Neuronal stem cell (in vitro differentiated cells): ENCODE measurements at regions not wholly inside any gene's neighbourhood (a gene's known extent, or its start where the extent isn't known, plus 50 kb on each side); places are given as distances from the start of the nearest gene placed in this dataset.

Source experiments
- DNase-seq: peaks from one replicate; pipeline ENCODE4 v3.0.0-alpha.2; 2013; ENCODE audit warnings: low spot score
- H2AFZ ChIP-seq: one replicate; pipeline ENCODE4 v1.6.1; 2013; ENCODE audit warnings: mild to moderate bottlenecking, low read length, inconsistent platforms
- H2AK5ac ChIP-seq: 2 replicates; pipeline ENCODE4 v1.6.1; 2013; ENCODE audit warnings: low read depth, mild to moderate bottlenecking, inconsistent platforms, low read length, moderate library complexity, mixed read lengths
- H2BK120ac ChIP-seq: 2 replicates; pipeline ENCODE4 v1.6.1; 2013; ENCODE audit warnings: low read depth, mild to moderate bottlenecking, inconsistent platforms, low read length, moderate library complexity, mixed read lengths
- H2BK12ac ChIP-seq: one replicate; pipeline ENCODE4 v1.6.1; 2013; ENCODE audit warnings: low read length, inconsistent platforms
- H2BK15ac ChIP-seq: 2 replicates; pipeline ENCODE4 v1.6.1; 2013; ENCODE audit warnings: mild to moderate bottlenecking, low read length, inconsistent platforms, mixed read lengths
- H2BK5ac ChIP-seq: one replicate; pipeline ENCODE4 v1.6.1; 2013; ENCODE audit warnings: inconsistent platforms, mild to moderate bottlenecking, low read length, moderate library complexity
- H3K14ac ChIP-seq: one replicate; pipeline ENCODE4 v1.6.1; 2013; ENCODE audit warnings: low read length, inconsistent platforms
- H3K18ac ChIP-seq: 2 replicates; pipeline ENCODE4 v1.6.1; 2013; ENCODE audit warnings: low read length, inconsistent platforms
- H3K23ac ChIP-seq: 2 replicates; pipeline ENCODE4 v1.6.1; 2013; ENCODE audit warnings: low read depth, mild to moderate bottlenecking, mixed read lengths, low read length, inconsistent platforms; ENCODE audit not compliant: poor library complexity
- H3K27ac ChIP-seq: replicated peaks from 3 replicates; pipeline ENCODE4 v1.5.1; 2013; ENCODE audit warnings: low read length, inconsistent platforms
- H3K27me3 ChIP-seq, 3 experiments: 2 replicates each; pipeline ENCODE4 v1.6.1; 2013; ENCODE audit warnings: low read length in 3 of 3, mild to moderate bottlenecking in 2 of 3, inconsistent platforms in 1 of 3, low read depth in 1 of 3, mixed read lengths in 1 of 3, moderate library complexity in 1 of 3; ENCODE audit not compliant: control insufficient read depth in 3 of 3, insufficient read depth in 3 of 3
- H3K36me3 ChIP-seq, 2 donors: replicated peaks in 1 of 2; 2 replicates each; pipeline ENCODE4 v1.6.1; 2013; ENCODE audit warnings: low read length in 2 of 2; ENCODE audit not compliant: control insufficient read depth in 2 of 2, insufficient read depth in 2 of 2
- H3K4ac ChIP-seq: 2 replicates; pipeline ENCODE4 v1.6.1; 2013; ENCODE audit warnings: inconsistent platforms, mild to moderate bottlenecking, low read length, moderate library complexity
- H3K4me1 ChIP-seq, 2 donors: 1 replicate in 1 of 2; 2 replicates in 1 of 2; pipeline ENCODE4 v1.6.1; 2013; ENCODE audit warnings: low read length in 2 of 2, low read depth in 1 of 2; ENCODE audit not compliant: control insufficient read depth in 2 of 2, insufficient read depth in 1 of 2
- H3K4me2 ChIP-seq: one replicate; pipeline ENCODE4 v1.6.1; 2013; ENCODE audit warnings: mild to moderate bottlenecking, low read length, inconsistent platforms; ENCODE audit not compliant: insufficient read depth, poor library complexity, severe bottlenecking
- H3K4me3 ChIP-seq, 2 donors: 2 replicates each; pipeline ENCODE4 v1.5.1; 2013; ENCODE audit warnings: low read length in 2 of 2, mild to moderate bottlenecking in 2 of 2, inconsistent platforms in 1 of 2, moderate library complexity in 1 of 2
- H3K79me1 ChIP-seq: one replicate; pipeline ENCODE4 v1.6.1; 2013; ENCODE audit warnings: low read depth, mild to moderate bottlenecking, inconsistent platforms, low read length, moderate library complexity
- H3K9ac ChIP-seq: one replicate; pipeline ENCODE4 v1.6.1; 2013; ENCODE audit warnings: mild to moderate bottlenecking, low read depth, low read length, inconsistent platforms; ENCODE audit not compliant: poor library complexity
- H3K9me3 ChIP-seq, 2 donors: replicated peaks in 1 of 2; 2 replicates each; pipeline versions ENCODE3 to v1.6.1; 2013; ENCODE audit warnings: low read length in 2 of 2, mild to moderate bottlenecking in 2 of 2, inconsistent platforms in 1 of 2, low read depth in 1 of 2, mixed read lengths in 1 of 2, moderate library complexity in 1 of 2; ENCODE audit not compliant: control insufficient read depth in 2 of 2, insufficient read depth in 1 of 2
- H4K8ac ChIP-seq: one replicate; pipeline ENCODE4 v1.6.1; 2013; ENCODE audit warnings: low read depth, mild to moderate bottlenecking, inconsistent platforms, low read length, moderate library complexity
- H4K91ac ChIP-seq: one replicate; pipeline ENCODE4 v1.6.1; 2013; ENCODE audit warnings: low read length, low read depth, mild to moderate bottlenecking, inconsistent platforms; ENCODE audit not compliant: poor library complexity
- WGBS, 2 donors: extraction: QIAGEN DNeasy Blood & Tissue Kit; methylation state at CpG; one replicate each; pipeline ENCODE4 v1.1.7; 2013; ENCODE audit warnings: missing lambda C conversion rate in 2 of 2, mixed read lengths in 1 of 2; ENCODE audit not compliant: insufficient read length in 2 of 2, insufficient replicate concordance in 1 of 2; ENCODE audit errors: extremely low coverage in 2 of 2; 5-methylcytosine and 5-hydroxymethylcytosine counted together

- Histone ChIP-seq H2BK15ac (no peak overlapping the region), H3K4me2 (no peak overlapping the region), H4K8ac (no peak overlapping the region), H3K9ac (no peak overlapping the region), H2BK12ac (no peak overlapping the region), H2BK5ac (no peak overlapping the region), H3K9me3 (no peaks in the 10 kb centered on the region), H2AFZ (no peak overlapping the region), H3K36me3 (no peaks in the 10 kb centered on the region), H3K4me1 (peaks cover 21 to 28% of the 10 kb centered on the region in 2 donors), H4K91ac (no peak overlapping the region), H3K79me1 (no peaks in the 10 kb centered on the region), H2AK5ac (no peak overlapping the region), H2BK120ac (no peak overlapping the region), H3K27me3 (no peaks in the 10 kb centered on the region), H3K27ac (no peak overlapping the region), H3K18ac (no peak overlapping the region), H3K4me3 (no peak overlapping the region), H3K23ac (no peak overlapping the region), H3K14ac (no peak overlapping the region), H3K4ac (no peak overlapping the region)
- no peak for DNase-seq
- no CpG with 5 or more reads among the region's 3 CpGs for WGBS, 2 donors
Measured at GRCh38 chr16:61415126-61415525, 621.1 kb downstream of the CDH8 start.

DNA sequence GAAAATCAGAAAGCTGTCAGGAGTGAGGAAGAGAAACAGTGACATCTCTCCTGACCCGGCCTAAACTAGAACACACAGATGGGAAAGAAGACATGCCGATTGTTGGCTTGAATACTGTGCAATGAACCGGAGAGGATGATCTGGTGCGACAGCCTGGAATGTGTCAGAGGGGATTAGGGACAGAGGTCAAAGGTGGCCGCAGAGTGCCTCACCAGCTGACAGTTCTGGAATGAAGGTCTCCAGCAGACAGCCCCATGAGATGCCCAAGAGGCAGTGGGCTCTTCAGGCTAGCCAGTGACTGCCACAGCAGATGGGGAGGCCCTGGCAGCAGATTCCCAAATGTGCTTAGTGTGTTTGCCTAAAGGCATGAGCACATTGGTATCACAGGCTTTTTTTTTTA, 623.2 kb downstream of the CDH8 start:
- H2AFZ ChIP-seq, result peak overlapping the region; percentile 7
- no peaks in the 10 kb centered on the region for H3K36me3 ChIP-seq
- peak overlapping the region; percentile 64 for H3K27ac ChIP-seq
- H4K8ac ChIP-seq, result no peak overlapping the region
- H3K4ac ChIP-seq, result no peak overlapping the region
- no peak overlapping the region for H3K9ac ChIP-seq
- no CpG with 5 or more reads among the region's 5 CpGs for WGBS, 2 donors
- no peak overlapping the region for H3K4me2 ChIP-seq
- H4K91ac ChIP-seq, result no peak overlapping the region
- no peak overlapping the region for H2BK120ac ChIP-seq
- H3K14ac ChIP-seq, result no peak overlapping the region
- no peaks in the 10 kb centered on the region for H3K79me1 ChIP-seq
- DNase-seq, result peak; percentile 91
- H2BK5ac ChIP-seq, result no peak overlapping the region
- no peak overlapping the region for H2AK5ac ChIP-seq
- H3K9me3 ChIP-seq, result no peaks in the 10 kb centered on the region
- no peak overlapping the region for H2BK15ac ChIP-seq
- H3K4me3 ChIP-seq, result no peak overlapping the region
- peaks cover 18 to 21% of the 10 kb centered on the region in 2 donors for H3K4me1 ChIP-seq
- H2BK12ac ChIP-seq, result no peak overlapping the region
- H3K23ac ChIP-seq, result no peak overlapping the region
- H3K18ac ChIP-seq, result no peak overlapping the region
- H3K27me3 ChIP-seq, result no peaks in the 10 kb centered on the region

DNA sequence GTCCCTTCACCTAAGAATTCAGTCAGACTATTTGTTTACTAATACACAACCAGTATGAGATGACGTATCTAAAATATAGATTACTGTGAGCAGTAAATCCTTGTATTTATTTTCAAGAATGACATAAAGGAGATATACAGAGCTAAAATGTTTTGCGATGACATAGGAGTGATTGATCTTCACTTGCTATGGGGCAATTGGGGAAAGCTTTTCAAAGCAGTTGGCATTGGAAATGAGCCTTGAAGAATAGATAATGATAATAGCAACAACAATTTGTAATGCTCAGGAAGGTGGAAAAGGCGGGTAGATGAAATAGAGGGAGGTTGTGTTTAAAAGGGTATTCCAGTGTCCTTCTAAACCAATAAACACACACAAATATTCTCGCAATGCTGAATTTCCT, 623.7 kb downstream of the CDH8 start:
- no peak overlapping the region for H3K14ac ChIP-seq
- no peak overlapping the region for H4K91ac ChIP-seq
- H3K27ac ChIP-seq, result peak overlapping the region; percentile 64
- no peak overlapping the region for H3K23ac ChIP-seq
- H3K9ac ChIP-seq, result no peak overlapping the region
- no peak overlapping the region for H3K4ac ChIP-seq
- H3K79me1 ChIP-seq, result no peaks in the 10 kb centered on the region
- H2AK5ac ChIP-seq, result no peak overlapping the region
- no peak overlapping the region for H4K8ac ChIP-seq
- H2BK120ac ChIP-seq, result no peak overlapping the region
- H3K18ac ChIP-seq, result no peak overlapping the region
- no peak overlapping the region for H2BK15ac ChIP-seq
- no peak overlapping the region for H2BK12ac ChIP-seq
- H3K36me3 ChIP-seq, result no peaks in the 10 kb centered on the region
- DNase-seq, result no peak
- H3K27me3 ChIP-seq, result no peaks in the 10 kb centered on the region
- peak overlapping the region; percentile 17 for H2AFZ ChIP-seq
- no peaks in the 10 kb centered on the region for H3K9me3 ChIP-seq
- H3K4me2 ChIP-seq, result no peak overlapping the region
- no peak overlapping the region for H3K4me3 ChIP-seq
- H3K4me1 ChIP-seq, result peaks cover 18 to 21% of the 10 kb centered on the region in 2 donors
- no CpG with 5 or more reads among the region's 4 CpGs for WGBS, 2 donors
- H2BK5ac ChIP-seq, result no peak overlapping the region

- no peak overlapping the region for H4K91ac ChIP-seq
- H3K4me1 ChIP-seq, result peaks cover 13 to 17% of the 10 kb centered on the region in 2 donors
- no peak overlapping the region for H3K4ac ChIP-seq
- no peak overlapping the region for H3K9ac ChIP-seq
- no peak overlapping the region for H2BK120ac ChIP-seq
- no peaks in the 10 kb centered on the region for H3K36me3 ChIP-seq
- no peak overlapping the region for H3K18ac ChIP-seq
- no peak overlapping the region for H2AFZ ChIP-seq
- H4K8ac ChIP-seq, result no peak overlapping the region
- H2BK5ac ChIP-seq, result no peak overlapping the region
- no peak overlapping the region for H3K4me2 ChIP-seq
- no peaks in the 10 kb centered on the region for H3K79me1 ChIP-seq
- DNase-seq, result no peak
- H3K9me3 ChIP-seq, result no peaks in the 10 kb centered on the region
- no peaks in the 10 kb centered on the region for H3K27me3 ChIP-seq
- H3K14ac ChIP-seq, result no peak overlapping the region
- no peak overlapping the region for H2AK5ac ChIP-seq
- no peak overlapping the region for H2BK12ac ChIP-seq
- H3K4me3 ChIP-seq, result no peak overlapping the region
- H3K27ac ChIP-seq, result no peak overlapping the region
- no peak overlapping the region for H3K23ac ChIP-seq
- H2BK15ac ChIP-seq, result no peak overlapping the region
Measured at GRCh38 chr16:61409604-61410003, 626.6 kb downstream of the CDH8 start.
